Right lung (tissue), 2 donors: ENCODE measurements at regions not wholly inside any gene's neighbourhood (a gene's known extent, or its start where the extent isn't known, plus 50 kb on each side); places are given as distances from the start of the nearest gene placed in this dataset.

Experiments used
- DNase-seq, 2 donors: peaks; one replicate each; pipeline ENCODE4 v3.0.0-alpha.2; 2013

DNA sequence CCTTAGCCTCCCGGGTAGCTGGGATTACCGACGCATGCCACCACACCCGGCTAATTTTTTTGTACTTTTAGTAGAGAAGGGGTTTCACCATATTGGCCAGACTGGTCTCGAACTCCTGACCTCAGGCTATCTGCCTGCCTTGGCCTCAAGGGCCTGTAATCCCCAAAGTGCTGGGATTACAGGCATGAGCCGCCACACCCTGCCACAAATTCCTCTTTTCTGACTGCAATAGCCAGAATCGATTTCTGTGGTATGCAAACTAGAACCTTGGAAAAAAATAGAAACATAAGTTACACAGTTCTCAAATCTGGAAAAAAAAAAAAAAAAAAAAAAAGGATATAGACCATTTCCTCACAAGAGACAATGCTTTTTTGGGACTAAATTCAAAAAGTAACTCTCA is 184.6 kb upstream of the EGLN3 start:
- no peak for DNase-seq

- DNase-seq, result no peak
Observed at GRCh38 chr14:34134484-34134883, 183.6 kb upstream of the EGLN3 start.

DNA sequence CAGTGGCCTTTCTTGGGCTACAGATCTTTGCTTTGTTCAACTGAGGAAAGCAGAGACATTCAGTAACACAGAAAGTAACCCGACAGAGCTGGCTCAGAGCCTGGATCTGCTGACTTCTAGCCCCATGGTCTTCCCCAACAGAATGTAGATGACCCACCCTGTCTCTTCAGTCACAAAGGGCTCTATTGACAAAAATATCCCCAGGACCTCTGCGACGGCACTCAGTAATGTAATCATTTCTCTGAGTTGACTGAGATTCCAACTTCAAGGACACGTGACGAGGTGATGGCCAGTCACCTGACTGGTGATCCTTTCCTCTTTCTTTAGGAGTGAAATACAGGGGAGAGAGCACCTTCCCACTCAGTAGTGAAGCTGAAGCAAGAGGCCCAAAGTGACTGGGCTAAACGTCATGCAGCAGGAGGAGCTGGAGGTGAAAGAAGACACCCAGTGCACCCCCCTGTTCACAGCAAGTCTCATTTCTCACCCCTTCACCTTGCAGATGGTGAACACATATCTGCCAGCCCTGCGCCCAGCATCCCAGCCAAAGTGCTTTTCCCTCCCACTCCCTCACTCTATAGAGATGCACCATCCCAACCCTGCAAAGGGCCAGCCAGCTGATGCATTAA is 179.2 kb upstream of the EGLN3 start:
- DNase-seq, result no peak

DNA sequence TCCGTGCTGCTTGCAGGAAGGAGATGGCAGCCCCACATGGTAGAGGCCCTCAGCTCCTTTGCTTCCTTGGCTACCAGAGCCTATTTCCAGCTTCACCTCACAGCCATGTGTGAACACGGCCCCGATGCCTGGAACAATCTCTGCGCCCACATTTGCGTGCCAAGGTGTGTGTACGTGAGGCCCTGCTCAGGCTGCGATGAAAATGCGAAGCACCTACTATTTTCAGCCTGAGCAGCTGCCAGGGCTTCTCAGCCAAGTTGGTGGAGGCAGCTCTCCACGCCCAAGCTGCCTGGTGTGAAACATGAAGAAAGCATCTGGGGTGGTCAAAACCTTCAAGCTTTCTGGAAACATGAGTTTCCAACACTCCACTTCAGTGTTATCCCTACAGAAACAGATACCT is 177.8 kb upstream of the EGLN3 start:
- DNase-seq, result no peak

GRCh38 chr14:34126586-34126985 is 175.7 kb upstream of the EGLN3 start:
- no peak for DNase-seq

DNA sequence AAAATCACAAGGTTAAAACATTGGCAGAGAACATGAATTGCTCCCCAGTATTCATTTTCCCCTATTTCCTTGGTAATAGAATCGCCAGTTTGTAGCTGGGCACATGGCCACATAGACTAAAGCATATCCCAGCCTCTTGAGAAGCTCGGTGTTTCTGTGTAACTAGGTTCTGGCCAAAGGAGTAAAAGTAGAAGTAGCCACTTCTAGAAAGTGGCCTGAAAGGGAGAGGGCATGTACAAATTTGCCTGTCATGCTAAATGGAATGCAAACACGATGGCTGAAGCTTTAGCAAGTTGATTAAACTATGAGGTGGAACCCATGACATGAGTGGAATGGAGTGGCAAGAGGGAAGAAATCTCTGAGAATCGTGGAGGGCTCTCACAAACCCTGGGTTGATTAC is 173.7 kb upstream of the EGLN3 start:
- DNase-seq, result no peak

GRCh38 chr14:34122650-34123049 is 171.8 kb upstream of the EGLN3 start:
- no peak for DNase-seq

DNA sequence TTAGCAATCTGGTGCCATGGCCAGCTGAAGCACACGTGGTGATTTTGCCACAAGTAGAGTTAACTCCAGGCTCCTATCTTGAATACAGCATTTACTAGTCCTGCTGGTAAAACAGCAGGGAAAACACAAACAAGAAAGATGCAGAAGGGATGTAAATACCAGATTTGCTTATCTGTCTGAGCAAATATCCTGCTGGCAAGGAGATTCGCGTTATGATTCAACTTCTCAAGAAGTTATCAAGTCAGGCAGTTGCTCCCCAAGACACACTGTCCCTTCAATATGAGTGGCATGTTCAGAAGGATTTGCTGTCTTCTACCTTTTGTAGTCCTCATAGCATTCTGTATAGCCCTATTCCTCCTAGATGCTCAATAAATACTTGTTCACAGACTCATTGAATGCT is 171.2 kb upstream of the EGLN3 start:
- DNase-seq, result no peak

- DNase-seq, result no peak
Observed at GRCh38 chr14:34120185-34120977, 169.5 kb upstream of the EGLN3 start.

DNA sequence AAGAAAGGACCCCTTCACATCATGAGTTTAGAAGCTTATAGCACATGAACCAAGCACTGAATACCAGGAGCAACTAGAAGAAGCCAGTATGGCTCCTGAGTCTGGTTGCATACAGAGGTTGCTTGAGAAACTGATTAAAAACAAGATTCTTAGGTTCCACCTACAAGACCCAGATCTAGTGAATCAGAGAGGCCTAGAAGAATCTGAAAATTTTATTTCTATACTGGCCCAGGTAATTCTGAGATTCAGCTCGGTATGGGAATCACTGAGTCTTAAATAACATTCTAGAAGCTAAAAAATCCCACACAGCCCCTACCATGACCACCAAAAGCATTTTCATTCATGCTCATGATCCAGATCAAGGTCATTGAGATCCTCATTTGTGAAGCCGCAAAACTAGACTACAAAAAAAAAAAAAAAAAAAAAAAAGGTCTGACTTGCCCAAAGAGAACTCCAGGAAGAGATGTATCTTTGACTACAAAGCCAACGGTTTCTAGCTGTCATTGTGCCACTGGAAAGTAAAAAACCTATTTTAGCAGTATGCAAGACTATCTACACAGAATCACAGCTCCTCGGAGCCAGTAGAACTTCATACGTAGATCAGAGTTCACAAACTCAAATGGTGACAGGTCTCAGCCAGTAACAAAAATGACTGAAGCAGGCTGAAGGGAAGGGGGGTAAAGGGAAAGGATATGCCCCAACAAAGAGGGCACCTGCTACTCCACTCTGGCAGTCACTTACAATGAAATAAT is 168.4 kb upstream of the EGLN3 start:
- DNase-seq, result no peak

DNA sequence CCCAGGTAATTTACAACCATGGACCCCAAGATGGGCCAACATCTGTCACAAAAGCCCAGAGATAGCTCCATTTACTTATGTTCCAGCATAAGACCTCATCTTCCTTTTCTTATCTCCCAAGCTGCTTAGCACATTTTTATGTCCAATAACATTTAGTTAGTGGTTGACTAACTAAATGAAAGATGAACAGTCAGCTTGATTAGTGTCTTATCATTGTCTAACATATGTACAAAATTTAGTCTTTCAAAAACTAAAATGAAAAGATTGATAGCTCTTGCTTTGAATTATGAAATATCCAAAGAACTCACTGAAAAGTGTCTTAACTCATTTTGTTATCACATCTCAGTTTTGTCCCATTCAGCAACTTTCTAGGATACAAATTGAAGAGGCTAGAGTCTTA is 163.1 kb upstream of the EGLN3 start:
- DNase-seq, result no peak

- no peak for DNase-seq
Observed at GRCh38 chr14:34113005-34113511, 162.2 kb upstream of the EGLN3 start.

DNA sequence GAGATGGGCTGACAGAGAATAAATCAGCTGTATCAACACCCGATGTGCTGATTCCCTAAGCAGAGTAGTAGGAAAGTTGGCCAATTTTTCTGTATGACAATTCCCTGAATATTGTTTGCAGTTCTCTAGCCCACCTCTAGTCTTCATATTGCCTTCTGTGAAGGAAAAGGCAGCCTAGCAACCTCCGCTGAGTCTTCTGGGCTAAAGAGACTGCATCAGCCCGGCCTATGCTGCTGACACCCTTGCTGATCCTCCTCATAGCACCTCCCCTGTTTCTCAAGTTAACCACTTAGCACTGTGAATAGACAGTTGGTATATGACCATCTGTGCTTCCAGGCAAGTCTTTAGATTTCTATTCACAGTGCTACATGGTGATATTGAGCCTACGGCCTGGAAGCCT is 161.1 kb upstream of the EGLN3 start:
- no peak for DNase-seq

DNA sequence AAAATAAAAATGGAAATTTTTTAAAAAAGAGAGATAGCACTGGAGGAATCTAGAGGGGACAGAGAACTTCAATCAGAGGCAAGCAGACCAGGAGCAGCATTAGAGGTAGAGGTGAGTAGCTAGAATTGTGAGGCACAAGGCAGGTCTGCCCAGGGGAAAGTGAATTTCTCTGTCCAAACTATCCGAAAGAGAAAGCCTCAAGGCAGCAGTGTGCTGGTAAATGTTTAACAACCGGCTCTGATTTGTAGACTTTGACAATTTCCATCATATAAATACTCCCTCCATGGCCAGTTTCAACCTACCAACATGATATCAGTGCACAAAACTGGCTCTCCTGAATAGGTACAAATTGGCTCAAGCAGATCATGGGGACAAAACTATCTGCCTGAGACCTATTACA is 160.6 kb upstream of the EGLN3 start:
- DNase-seq, result no peak

GRCh38 chr14:34110531-34110930 is 159.7 kb upstream of the EGLN3 start:
- DNase-seq, result no peak

DNA sequence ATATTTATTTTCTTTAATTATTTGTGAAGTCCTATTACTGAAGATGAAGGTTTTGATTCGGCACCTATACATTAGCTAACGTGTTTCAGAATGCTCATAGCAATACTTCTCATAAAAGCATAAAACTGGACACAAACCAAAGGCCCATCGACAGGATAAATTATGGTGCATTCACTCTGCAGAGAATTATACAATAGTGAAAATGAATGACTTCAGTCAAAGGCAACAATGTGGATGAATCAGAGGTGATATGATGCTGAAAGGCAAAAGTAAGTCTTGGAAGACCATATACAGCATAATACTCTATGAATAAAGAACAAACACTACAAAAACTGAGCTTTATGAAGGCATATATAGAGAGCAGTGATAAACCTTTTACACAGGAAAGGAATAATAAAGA is 156.6 kb upstream of the EGLN3 start:
- no peak for DNase-seq

DNA sequence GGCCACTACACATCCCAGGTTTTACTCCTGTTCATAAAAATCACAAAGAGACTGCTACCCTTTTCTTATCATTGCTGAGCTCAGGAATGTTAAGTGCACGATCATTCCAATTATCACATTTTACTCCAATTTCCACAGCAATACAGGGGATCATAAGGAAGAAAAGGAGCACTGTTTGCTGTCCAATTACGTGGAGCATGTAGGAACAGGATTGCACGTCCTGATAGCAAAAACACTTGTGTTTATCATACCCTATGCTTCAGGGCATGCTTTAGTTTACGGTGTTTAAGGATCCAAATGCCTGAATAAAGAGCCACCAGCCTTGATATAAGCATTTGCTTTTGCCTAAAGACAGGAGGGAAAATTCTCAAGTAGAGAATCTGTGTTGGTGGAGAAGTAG is 155.4 kb upstream of the EGLN3 start:
- DNase-seq, result no peak

DNA sequence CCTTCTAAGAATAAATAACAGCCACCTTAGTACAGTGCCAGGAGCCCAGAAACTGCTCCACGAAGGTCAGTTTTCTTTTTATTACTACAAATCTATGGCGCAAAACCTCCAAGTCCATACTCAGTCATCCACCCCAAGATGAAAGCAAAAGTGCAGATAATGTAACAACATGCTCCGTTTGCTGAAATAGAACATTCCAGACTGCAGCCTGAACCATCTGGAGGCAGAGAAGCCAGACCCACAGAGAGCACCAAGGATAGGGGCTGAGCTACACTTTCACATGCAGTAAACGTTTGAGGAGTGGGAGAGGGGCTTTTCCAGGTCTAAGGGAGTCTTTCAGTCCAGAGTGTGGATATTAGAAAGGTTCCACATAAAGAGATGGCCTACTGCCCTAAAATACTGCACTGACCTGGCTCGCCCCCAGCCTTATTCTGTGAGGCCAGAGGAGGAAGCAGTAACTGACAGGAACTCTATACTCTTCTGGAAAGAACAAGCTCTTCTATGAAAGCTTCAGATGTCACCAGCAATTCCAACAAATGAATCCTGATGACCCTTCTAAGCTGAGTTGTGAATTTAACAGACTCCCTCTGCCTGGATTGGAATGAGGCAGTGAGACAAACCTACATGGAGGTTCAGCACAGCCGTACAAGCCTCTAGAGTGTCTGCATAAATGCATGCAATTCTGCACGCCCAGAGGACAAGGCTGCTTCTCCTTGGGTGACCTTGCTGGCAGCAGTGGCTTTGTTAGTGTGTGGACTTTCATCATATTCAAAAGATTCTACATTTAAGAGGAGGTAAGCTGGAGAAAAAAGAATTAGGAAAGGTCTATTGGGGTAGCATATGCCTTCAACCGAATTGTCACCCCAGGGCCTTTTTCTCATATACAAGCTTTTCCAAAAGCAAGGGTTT is 153.9 kb upstream of the EGLN3 start:
- DNase-seq, result no peak

GRCh38 chr14:34103176-34103575 is 152.3 kb upstream of the EGLN3 start:
- DNase-seq, result no peak

DNA sequence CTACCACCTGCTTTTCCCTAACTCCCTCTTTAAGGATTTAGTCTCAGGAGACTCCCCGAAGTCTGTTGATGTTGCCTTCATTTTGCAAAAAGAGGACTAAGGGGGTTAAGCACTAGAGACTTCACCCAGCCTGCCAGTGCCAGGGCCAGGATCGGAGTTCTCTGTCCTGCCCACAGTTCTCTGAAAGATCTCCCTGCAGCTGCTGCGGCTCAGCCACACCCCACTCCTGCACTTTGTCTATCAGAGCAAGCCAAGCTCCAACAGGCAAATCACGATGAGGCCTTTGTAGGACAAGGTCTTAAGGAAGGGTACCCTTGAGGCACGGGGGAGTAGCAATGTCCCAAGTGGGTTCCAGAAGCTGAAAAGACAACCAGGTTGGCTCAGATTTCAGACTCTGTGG is 148.8 kb upstream of the EGLN3 start:
- no peak for DNase-seq

- DNase-seq, result no peak
Observed at GRCh38 chr14:34098985-34099349, 148.1 kb upstream of the EGLN3 start.
